Activated CD4-positive, alpha-beta T cell treated with anti-CD3 and anti-CD28 coated beads, Interleukin-2, amount 10 ng/mL, durations not matched to agents 24 days and 14 days (primary cell): ENCODE measurements at regions not wholly inside any gene's neighbourhood (a gene's known extent, or its start where the extent isn't known, plus 50 kb on each side); places are given as distances from the start of the nearest gene placed in this dataset.

Experiments
- DNase-seq: peaks from one replicate; pipeline ENCODE4 v3.0.0; 2022
- H3K27ac Mint-ChIP-seq: one replicate; pipeline ENCODE4 v1.8.0; 2022; ENCODE audit warnings: mild to moderate bottlenecking, mixed read lengths
- H3K27me3 Mint-ChIP-seq: one replicate; pipeline ENCODE4 v1.8.0; 2022; ENCODE audit warnings: mixed read lengths
- H3K36me3 Mint-ChIP-seq: one replicate; pipeline ENCODE4 v1.8.0; 2022; ENCODE audit warnings: low read depth, mild to moderate bottlenecking, mixed read lengths
- H3K4me1 Mint-ChIP-seq: one replicate; pipeline ENCODE4 v1.8.0; 2021; ENCODE audit warnings: mixed read lengths
- H3K4me3 Mint-ChIP-seq: one replicate; pipeline ENCODE4 v1.8.0; 2022; ENCODE audit warnings: mild to moderate bottlenecking, moderate library complexity, mixed read lengths
- H3K9me3 Mint-ChIP-seq: one replicate; pipeline ENCODE4 v1.8.0; 2021; ENCODE audit warnings: mixed read lengths
- intact Hi-C: fragments of 100-400 bp; cut with micrococcal nuclease; formaldehyde crosslinking; loops from one replicate; pipeline ENCODE4 v1.15.1; 2023

DNA sequence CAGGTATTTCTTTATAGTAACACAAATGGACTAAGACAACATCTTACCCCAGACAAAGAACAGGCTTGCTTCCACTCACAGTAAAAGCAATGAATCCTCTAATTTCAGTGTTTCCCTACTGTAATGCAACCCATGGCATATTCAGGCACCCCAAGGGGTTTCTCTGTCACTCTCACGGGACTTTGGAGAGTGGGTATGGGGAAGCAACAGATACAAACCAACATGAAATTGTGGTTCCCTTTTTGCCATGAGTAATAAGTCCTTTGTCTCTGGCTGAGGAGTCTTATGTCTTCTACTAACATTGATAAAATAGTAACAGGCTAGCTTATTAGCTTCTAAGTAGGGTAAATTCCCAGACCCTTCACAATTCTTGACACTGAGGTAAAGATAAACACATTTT, 51.4 kb upstream of the AOAH start:
- peaks cover 22% of the 10 kb centered on the region for H3K9me3 Mint-ChIP-seq
- DNase-seq, result no peak
- H3K27ac Mint-ChIP-seq, result no peak overlapping the region
- intact Hi-C loops, result no loop called here
- H3K27me3 Mint-ChIP-seq, result no peaks in the 10 kb centered on the region
- no peak overlapping the region for H3K4me3 Mint-ChIP-seq
- H3K4me1 Mint-ChIP-seq, result peaks cover 54% of the 10 kb centered on the region
- peaks cover 14% of the 10 kb centered on the region for H3K36me3 Mint-ChIP-seq

- H3K4me3 Mint-ChIP-seq, result no peak overlapping the region
- H3K9me3 Mint-ChIP-seq, result peaks cover 22% of the 10 kb centered on the region
- DNase-seq, result no peak
- H3K4me1 Mint-ChIP-seq, result peaks cover 49% of the 10 kb centered on the region
- H3K27ac Mint-ChIP-seq, result no peak overlapping the region
- H3K27me3 Mint-ChIP-seq, result no peaks in the 10 kb centered on the region
- peaks cover 14% of the 10 kb centered on the region for H3K36me3 Mint-ChIP-seq
- intact Hi-C loops, result no loop called here
Observed at GRCh38 chr7:36775061-36775620, 50.8 kb upstream of the AOAH start.
